ENCODE measurements at regions not wholly inside any gene's neighbourhood (a gene's known extent, or its start where the extent isn't known, plus 50 kb on each side); places are given as distances from the start of the nearest gene placed in this dataset.
"Not testable (repeated sequence)": the region's sequence is repeated elsewhere in the genome, so short reads cannot be mapped to it uniquely, and the experiment has no call there.

- no peak for TF ChIP-seq CTCF (IDR thresholded peaks at IDR 0.05; ENCODE audit: extremely low read depth, insufficient read depth, missing control alignments)
- in situ Hi-C loops (cut with MboI; ENCODE audit: low pct_unique_long_range_greater_than_20kb, low sequenced_read_pairs, unreplicated experiment): no loop called here
- no peak for DNase-seq (ENCODE audit: low spot score)
Measured at GRCh38 chr6:115759051-115759450, 301.6 kb downstream of the FRK start.

GRCh38 chr6:115753446-115753845 lies 307.2 kb downstream of the FRK start:
- in situ Hi-C loops (cut with MboI; ENCODE audit: low pct_unique_long_range_greater_than_20kb, low sequenced_read_pairs, unreplicated experiment): no loop called here
- no peak for DNase-seq (ENCODE audit: low spot score)
- no peak for TF ChIP-seq CTCF (IDR thresholded peaks at IDR 0.05; ENCODE audit: extremely low read depth, insufficient read depth, missing control alignments)

GRCh38 chr6:115750946-115751345 lies 309.7 kb downstream of the FRK start:
- TF ChIP-seq CTCF (IDR thresholded peaks at IDR 0.05; ENCODE audit: extremely low read depth, insufficient read depth, missing control alignments): no peak
- in situ Hi-C loops (cut with MboI; ENCODE audit: low pct_unique_long_range_greater_than_20kb, low sequenced_read_pairs, unreplicated experiment): no loop called here

GRCh38 chr6:115750292-115750691 lies 310.4 kb downstream of the FRK start:
- in situ Hi-C loops (cut with MboI; ENCODE audit: low pct_unique_long_range_greater_than_20kb, low sequenced_read_pairs, unreplicated experiment): no loop called here
- TF ChIP-seq CTCF (IDR thresholded peaks at IDR 0.05; ENCODE audit: extremely low read depth, insufficient read depth, missing control alignments): no peak
- no peak for DNase-seq (ENCODE audit: low spot score)

More at GRCh38 chr6:115750946-115751345, 309.7 kb downstream of the FRK start:
- no peak for DNase-seq (ENCODE audit: low spot score)

- in situ Hi-C loops (cut with MboI; ENCODE audit: low pct_unique_long_range_greater_than_20kb, low sequenced_read_pairs, unreplicated experiment): no loop called here
Measured at GRCh38 chr6:115747719-115748118, 313.0 kb downstream of the FRK start.

GRCh38 chr6:115746583-115746982 lies 314.1 kb downstream of the FRK start:
- DNase-seq (ENCODE audit: low spot score); in situ Hi-C loops (cut with MboI; ENCODE audit: low pct_unique_long_range_greater_than_20kb, low sequenced_read_pairs, unreplicated experiment): not testable (repeated sequence)

More at GRCh38 chr6:115747719-115748118, 313.0 kb downstream of the FRK start:
- no peak for TF ChIP-seq CTCF (IDR thresholded peaks at IDR 0.05; ENCODE audit: extremely low read depth, insufficient read depth, missing control alignments)
- DNase-seq (ENCODE audit: low spot score): no peak

GRCh38 chr6:115740907-115741306 lies 319.8 kb downstream of the FRK start:
- TF ChIP-seq CTCF (IDR thresholded peaks at IDR 0.05; ENCODE audit: extremely low read depth, insufficient read depth, missing control alignments): no peak
- in situ Hi-C loops (cut with MboI; ENCODE audit: low pct_unique_long_range_greater_than_20kb, low sequenced_read_pairs, unreplicated experiment): no loop called here
- no peak for DNase-seq (ENCODE audit: low spot score)

Measured in GM13977 (cell line).